MM.1S (cell line): ENCODE measurements at regions not wholly inside any gene's neighbourhood (a gene's known extent, or its start where the extent isn't known, plus 50 kb on each side); places are given as distances from the start of the nearest gene placed in this dataset.

Experiments
- DNase-seq: peaks from one replicate; pipeline ENCODE4 v3.0.0-alpha.2; 2015
- H2AFZ ChIP-seq: fragments of 300-600 bp; sonication (generic); 2 replicates; pipeline ENCODE4 v1.6.0; 2016; ENCODE audit warnings: antibody characterized with exemption, low read length
- H3F3A ChIP-seq: fragments of 300-600 bp; sonication (generic); 2 replicates; pipeline ENCODE4 v1.6.1; 2016; ENCODE audit warnings: mild to moderate bottlenecking, antibody characterized with exemption, low read length, moderate library complexity, mixed read lengths; ENCODE audit not compliant: insufficient read depth
- H3K27ac ChIP-seq: fragments of 300-600 bp; sonication (generic); 2 replicates; pipeline ENCODE4 v1.5.1; 2016; ENCODE audit warnings: mild to moderate bottlenecking, low read length
- H3K27me3 ChIP-seq: fragments of 300-600 bp; sonication (generic); replicated peaks from 2 replicates; pipeline ENCODE4 v1.6.0; 2016; ENCODE audit warnings: low read length; ENCODE audit not compliant: insufficient read depth
- H3K36me3 ChIP-seq: fragments of 300-600 bp; sonication (generic); replicated peaks from 2 replicates; pipeline ENCODE4 v1.6.1; 2016; ENCODE audit warnings: mild to moderate bottlenecking, low read length, mixed read lengths; ENCODE audit not compliant: insufficient read depth
- H3K4me1 ChIP-seq: fragments of 300-600 bp; sonication (generic); 2 replicates; pipeline ENCODE4 v1.6.1; 2016; ENCODE audit warnings: low read length, mixed read lengths
- H3K4me2 ChIP-seq: fragments of 300-600 bp; sonication (generic); 2 replicates; pipeline ENCODE4 v1.6.0; 2016; ENCODE audit warnings: low read depth, low read length
- H3K4me3 ChIP-seq: fragments of 300-600 bp; sonication (generic); 2 replicates; pipeline ENCODE4 v1.5.1; 2016; ENCODE audit warnings: low read length, mixed read lengths
- H3K79me2 ChIP-seq: fragments of 300-600 bp; sonication (generic); 2 replicates; pipeline ENCODE4 v1.6.1; 2016; ENCODE audit warnings: mixed run types, low read length, mixed read lengths
- H3K9ac ChIP-seq: fragments of 300-600 bp; sonication (generic); 2 replicates; pipeline ENCODE4 v1.6.1; 2016; ENCODE audit warnings: low read length, mixed read lengths
- H3K9me2 ChIP-seq: fragments of 300-600 bp; sonication (generic); replicated peaks from 2 replicates; pipeline ENCODE4 v1.6.1; 2016; ENCODE audit warnings: mild to moderate bottlenecking, low read length, mixed read lengths; ENCODE audit not compliant: insufficient read depth
- H3K9me3 ChIP-seq: fragments of 300-600 bp; sonication (generic); replicated peaks from 2 replicates; pipeline ENCODE4 v1.6.1; 2016; ENCODE audit warnings: mild to moderate bottlenecking, low read length, mixed read lengths; ENCODE audit not compliant: insufficient read depth
- H4K20me1 ChIP-seq: fragments of 300-600 bp; sonication (generic); 2 replicates; pipeline ENCODE4 v1.6.1; 2016; ENCODE audit warnings: mild to moderate bottlenecking, low read length, moderate library complexity, mixed read lengths; ENCODE audit not compliant: insufficient read depth
- CTCF ChIP-seq: fragments of 300-600 bp; sonication (generic); IDR thresholded peaks from 2 replicates; pipeline ENCODE4 v1.5.1; 2016; ENCODE audit warnings: antibody characterized with exemption, low read length, mixed read lengths
- EZH2 ChIP-seq: fragments of 300-600 bp; sonication (generic); optimal IDR thresholded peaks from 2 replicates; pipeline ENCODE3; 2017; ENCODE audit warnings: low read depth, mild to moderate bottlenecking, antibody characterized with exemption, low read length, mixed read lengths
- EZH2phosphoT487 ChIP-seq: fragments of 300-600 bp; sonication (generic); IDR thresholded peaks from 2 replicates; pipeline ENCODE4 v1.6.1; 2018; ENCODE audit warnings: antibody characterized with exemption, low read length

DNA sequence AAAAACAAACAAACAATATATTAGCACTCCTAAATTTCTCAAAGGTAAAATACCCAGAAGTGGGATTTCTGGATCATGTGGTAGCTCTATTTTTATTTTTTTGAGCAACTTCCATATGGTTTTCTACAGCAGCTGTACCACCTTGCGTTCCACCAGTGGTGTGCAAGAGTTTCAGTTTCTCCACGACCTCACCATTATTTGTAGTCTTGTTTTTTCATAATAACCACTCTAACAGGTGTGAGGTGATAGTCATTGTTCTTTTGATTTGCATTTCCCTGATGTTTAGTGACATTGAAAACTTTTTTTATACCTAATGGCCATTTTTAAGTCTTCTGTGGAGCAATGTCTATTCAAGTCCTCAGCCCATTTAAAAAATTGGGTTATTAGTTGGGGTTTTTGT is 127.3 kb upstream of the SLC38A2 start:
- Histone ChIP-seq H3K27me3 (no peaks in the 10 kb centered on the region), H3K9ac (peak overlapping the region; percentile 52), H3K36me3 (no peaks in the 10 kb centered on the region), H3K27ac (peak overlapping the region; percentile 95), H3K4me3 (peak overlapping the region; percentile 11; the same call in 1 of the 2 replicates), H4K20me1 (no peaks in the 10 kb centered on the region), H2AFZ (no peak overlapping the region), H3K4me1 (peaks cover 29% of the 10 kb centered on the region), H3K4me2 (peak overlapping the region; percentile 52; the same call in 1 of the 2 replicates), H3F3A (peaks cover 24% of the 10 kb centered on the region), H3K9me3 (peaks cover 4% of the 10 kb centered on the region; the same call in 1 of the 2 replicates), H3K9me2 (no peaks in the 10 kb centered on the region), H3K79me2 (no peaks in the 10 kb centered on the region)
- DNase-seq, result peak; percentile 95
- TF ChIP-seq CTCF (no peak), EZH2phosphoT487 (no peak), EZH2 (no peak)

GRCh38 chr12:46499226-46499625 is 126.7 kb upstream of the SLC38A2 start:
- H3K9me3 ChIP-seq, result peaks cover 4% of the 10 kb centered on the region; the same call in 1 of the 2 replicates
- peaks cover 24% of the 10 kb centered on the region for H3F3A ChIP-seq
- no peaks in the 10 kb centered on the region for H3K9me2 ChIP-seq
- H3K4me1 ChIP-seq, result peaks cover 29% of the 10 kb centered on the region
- H3K4me2 ChIP-seq, result 0 out of 2 replicates have a peak overlapping the region, but pooled peaks have one; percentile 16
- no peak for DNase-seq
- no peak overlapping the region for H2AFZ ChIP-seq
- no peak overlapping the region; the same call in 1 of the 2 replicates for H3K9ac ChIP-seq
- no peaks in the 10 kb centered on the region for H4K20me1 ChIP-seq
- H3K27ac ChIP-seq, result peak overlapping the region; percentile 95
- H3K27me3 ChIP-seq, result no peaks in the 10 kb centered on the region
- no peak overlapping the region for H3K4me3 ChIP-seq
- TF ChIP-seq CTCF (no peak), EZH2 (no peak), EZH2phosphoT487 (no peak)
- no peaks in the 10 kb centered on the region for H3K36me3 ChIP-seq
- no peaks in the 10 kb centered on the region for H3K79me2 ChIP-seq

DNA sequence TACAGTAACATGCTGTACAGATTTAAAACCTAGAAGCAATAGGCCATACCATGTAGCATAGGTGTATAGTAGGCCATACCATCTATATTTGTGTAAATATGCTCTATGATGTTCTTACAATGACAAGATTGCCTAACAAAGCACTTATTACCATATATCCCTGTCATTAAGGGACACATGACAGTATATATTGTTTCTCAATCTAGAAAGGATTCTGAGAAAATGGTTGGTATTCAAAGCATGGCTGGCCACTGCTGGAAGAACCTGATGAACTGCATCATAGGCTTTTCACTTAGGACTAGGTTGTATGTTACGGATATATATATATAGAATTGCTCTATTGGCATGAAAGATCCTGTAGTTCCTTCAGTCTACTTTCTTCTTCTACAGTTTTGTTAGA is 125.2 kb upstream of the SLC38A2 start:
- H3K9ac ChIP-seq, result no peak overlapping the region

More for the DNA sequence above, 125.2 kb upstream of the SLC38A2 start:
- H3K79me2 ChIP-seq, result no peaks in the 10 kb centered on the region
- peaks cover 4% of the 10 kb centered on the region; the same call in 1 of the 2 replicates for H3K9me3 ChIP-seq
- peaks cover 24% of the 10 kb centered on the region for H3F3A ChIP-seq
- no peak for DNase-seq
- no peaks in the 10 kb centered on the region for H3K9me2 ChIP-seq
- H3K27me3 ChIP-seq, result no peaks in the 10 kb centered on the region
- H4K20me1 ChIP-seq, result no peaks in the 10 kb centered on the region
- H3K27ac ChIP-seq, result no peak overlapping the region
- no peak overlapping the region for H3K4me3 ChIP-seq
- H3K4me1 ChIP-seq, result peaks cover 24% of the 10 kb centered on the region
- no peak overlapping the region for H2AFZ ChIP-seq
- H3K36me3 ChIP-seq, result no peaks in the 10 kb centered on the region
- no peak overlapping the region for H3K4me2 ChIP-seq
- TF ChIP-seq EZH2phosphoT487, result no peak
- TF ChIP-seq CTCF, result no peak
- TF ChIP-seq EZH2, result no peak
